GM20000 (cell line): ENCODE measurements at regions not wholly inside any gene's neighbourhood (a gene's known extent, or its start where the extent isn't known, plus 50 kb on each side); places are given as distances from the start of the nearest gene placed in this dataset.
"Not testable (repeated sequence)": the region's sequence is repeated elsewhere in the genome, so short reads cannot be mapped to it uniquely, and the experiment has no call there.

Experiments
- DNase-seq: peaks from one replicate; pipeline ENCODE4 v3.0.0; 2012; ENCODE audit warnings: low spot score
- TF ChIP-seq, protein P1 (sequence below): IDR thresholded peaks from 2 replicates; pipeline ENCODE4 v1.5.1; 2012; ENCODE audit warnings: mild to moderate bottlenecking, control low read depth; ENCODE audit errors: extremely low read depth, missing control alignments

- TF ChIP-seq, protein P1, sequence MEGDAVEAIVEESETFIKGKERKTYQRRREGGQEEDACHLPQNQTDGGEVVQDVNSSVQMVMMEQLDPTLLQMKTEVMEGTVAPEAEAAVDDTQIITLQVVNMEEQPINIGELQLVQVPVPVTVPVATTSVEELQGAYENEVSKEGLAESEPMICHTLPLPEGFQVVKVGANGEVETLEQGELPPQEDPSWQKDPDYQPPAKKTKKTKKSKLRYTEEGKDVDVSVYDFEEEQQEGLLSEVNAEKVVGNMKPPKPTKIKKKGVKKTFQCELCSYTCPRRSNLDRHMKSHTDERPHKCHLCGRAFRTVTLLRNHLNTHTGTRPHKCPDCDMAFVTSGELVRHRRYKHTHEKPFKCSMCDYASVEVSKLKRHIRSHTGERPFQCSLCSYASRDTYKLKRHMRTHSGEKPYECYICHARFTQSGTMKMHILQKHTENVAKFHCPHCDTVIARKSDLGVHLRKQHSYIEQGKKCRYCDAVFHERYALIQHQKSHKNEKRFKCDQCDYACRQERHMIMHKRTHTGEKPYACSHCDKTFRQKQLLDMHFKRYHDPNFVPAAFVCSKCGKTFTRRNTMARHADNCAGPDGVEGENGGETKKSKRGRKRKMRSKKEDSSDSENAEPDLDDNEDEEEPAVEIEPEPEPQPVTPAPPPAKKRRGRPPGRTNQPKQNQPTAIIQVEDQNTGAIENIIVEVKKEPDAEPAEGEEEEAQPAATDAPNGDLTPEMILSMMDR: no peak
- no peak for DNase-seq
Observed at GRCh38 chr10:43922335-43923280, 273.9 kb upstream of the ZNF32 start.

DNA sequence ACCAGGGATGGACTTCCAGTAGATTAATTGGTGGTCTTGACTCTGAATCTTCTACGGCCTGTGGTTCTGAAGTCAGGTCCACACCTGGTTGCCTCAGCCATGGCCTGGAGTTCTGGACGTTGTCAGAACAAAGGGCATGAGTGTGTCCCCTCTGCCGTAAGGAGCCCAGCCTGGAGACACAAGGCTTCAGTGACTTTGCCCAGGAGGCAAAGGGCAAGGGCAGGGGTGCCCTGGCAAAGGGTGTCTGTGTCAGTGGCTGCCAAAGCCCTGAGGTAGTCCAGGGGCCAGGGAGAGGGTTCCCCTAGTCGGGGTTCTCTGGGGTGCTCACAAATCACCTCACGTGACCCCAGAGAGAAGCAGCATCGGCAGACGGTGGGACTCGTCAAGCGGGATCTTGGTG lies 273.2 kb upstream of the ZNF32 start:
- DNase-seq: no peak
- TF ChIP-seq, protein P1: no peak

GRCh38 chr10:43921478-43921877 lies 272.8 kb upstream of the ZNF32 start:
- TF ChIP-seq, protein P1: no peak
- DNase-seq: no peak

GRCh38 chr10:43920236-43920758 lies 271.6 kb upstream of the ZNF32 start:
- DNase-seq: not testable (repeated sequence)

- no peak for DNase-seq
- TF ChIP-seq, protein P1: no peak
Observed at GRCh38 chr10:43913676-43914235, 265.1 kb upstream of the ZNF32 start.

DNA sequence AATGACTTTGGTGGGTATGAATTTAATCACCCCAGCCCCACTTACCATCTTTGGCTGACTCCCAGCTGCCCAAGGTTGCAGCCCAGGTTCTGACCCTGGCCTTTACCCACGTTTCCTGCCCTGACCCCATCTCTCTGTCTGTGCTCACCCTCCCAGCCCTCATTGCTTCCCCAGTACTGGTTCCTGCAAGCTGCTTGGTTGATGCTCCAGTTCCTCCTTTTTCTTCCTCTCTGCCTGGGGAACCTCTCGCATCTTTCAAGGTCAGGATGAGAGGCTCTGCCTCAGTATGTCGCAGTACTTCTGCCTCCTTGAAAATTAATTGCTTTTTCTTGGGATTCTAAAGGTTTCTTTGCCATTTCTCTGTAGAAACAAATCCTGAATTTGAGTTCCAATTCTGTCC lies 263.8 kb upstream of the ZNF32 start:
- TF ChIP-seq, protein P1: no peak
- no peak for DNase-seq

DNA sequence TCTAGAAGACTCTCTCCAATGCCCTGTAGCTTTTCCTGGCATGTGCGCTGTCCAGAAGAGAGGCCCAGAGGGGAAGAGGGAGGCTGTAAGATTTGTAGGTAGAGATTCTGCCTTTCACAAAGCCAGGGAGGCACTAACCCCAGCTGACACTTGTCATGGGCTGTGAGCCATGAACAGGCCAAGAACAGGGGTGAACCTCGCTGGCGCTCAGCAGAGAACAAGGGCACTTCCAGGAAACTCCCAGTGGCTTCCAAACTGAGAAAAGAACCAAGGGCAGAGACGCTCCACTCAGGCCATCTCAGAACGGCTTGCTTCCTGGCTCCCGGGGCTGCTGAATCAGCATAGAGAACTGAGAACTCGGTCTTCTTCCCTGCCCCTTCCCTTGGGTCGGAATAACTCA lies 257.8 kb upstream of the ZNF32 start:
- TF ChIP-seq, protein P1: no peak
- no peak for DNase-seq
